ENCODE measurements at regions not wholly inside any gene's neighbourhood (a gene's known extent, or its start where the extent isn't known, plus 50 kb on each side); places are given as distances from the start of the nearest gene placed in this dataset.
A peak's percentile ranks its signal among the peaks of the same experiment; 100 is the strongest.

- H3K4me1 ChIP-seq (ENCODE audit: control insufficient read depth in 1 of 2, insufficient read depth in 2 of 2, low read length in 2 of 2): no peaks in the 10 kb centered on the region
- Mint-ChIP-seq H3K4me1 (no peaks in the 10 kb centered on the region), H3K27ac (peak overlapping the region in 1 of 7 donors; percentile 17), H3K36me3 (no peaks in the 10 kb centered on the region), H3K9me3 (peaks cover 0 to 5% (median 0%) of the 10 kb centered on the region in 7 donors), H3K4me3 (no peak overlapping the region), H3K27me3 (ENCODE audit: low read depth in 3 of 3) (peaks cover 3 to 5% (median 4%) of the 10 kb centered on the region in 3 donors)
- no peaks in the 10 kb centered on the region for H3K9me3 ChIP-seq (replicated peaks in 1 of 2; ENCODE audit: control insufficient read depth in 1 of 2, insufficient read depth in 1 of 2, low read length in 2 of 2)
- no peak for TF ChIP-seq CTCF (IDR thresholded peaks at IDR 0.05)
- no peak overlapping the region for H2AFZ ChIP-seq (ENCODE audit: insufficient read depth, low read depth, low read length, poor library complexity, severe bottlenecking)
- no peak overlapping the region for H3K4me2 ChIP-seq (replicated peaks; ENCODE audit: extremely low read depth, low read length, poor library complexity, severe bottlenecking)
- H3K79me2 ChIP-seq (ENCODE audit: insufficient read depth, low read length): no peaks in the 10 kb centered on the region
- H3K27ac ChIP-seq (ENCODE audit: low read depth in 1 of 2, low read length in 2 of 2): no peak overlapping the region
- H3K27me3 ChIP-seq (ENCODE audit: control insufficient read depth in 2 of 2, insufficient read depth in 2 of 2, low read length in 2 of 2): no peaks in the 10 kb centered on the region
- no peaks in the 10 kb centered on the region for H3K36me3 ChIP-seq (replicated peaks in 1 of 2; ENCODE audit: control insufficient read depth in 1 of 2, insufficient read depth in 2 of 2, low read length in 2 of 2)
- DNase-seq: no peak
- H3K4me3 ChIP-seq (replicated peaks in 1 of 3; ENCODE audit: low read depth in 2 of 3, low read length in 3 of 3): no peak overlapping the region
- no peak overlapping the region for H3K9ac ChIP-seq (ENCODE audit: insufficient read depth, low read length, poor library complexity, severe bottlenecking)
- H4K20me1 ChIP-seq (ENCODE audit: insufficient read depth, low read length): no peaks in the 10 kb centered on the region
- 87% methylated on average over 3 of the region's 5 CpGs for WGBS (ENCODE audit: insufficient coverage)
- intact Hi-C loops (cut with micrococcal nuclease): loop anchor here in 1 of 2 donors (10.0 kb wide), 1 partner anchor 854 kb away; no protein-coding TSS in a partner anchor
Observed at GRCh38 chr18:77658751-77659448, 409.3 kb downstream of the GALR1 start.

GRCh38 chr18:77666613-77667012, 417.0 kb downstream of the GALR1 start:
- WGBS (ENCODE audit: insufficient coverage): no CpG with 5 or more reads among the region's 3 CpGs
- H3K36me3 Mint-ChIP-seq: no peaks in the 10 kb centered on the region
- no peak overlapping the region for H3K4me3 ChIP-seq (replicated peaks in 1 of 3; ENCODE audit: low read depth in 2 of 3, low read length in 3 of 3)

More at GRCh38 chr18:77666613-77667012, 417.0 kb downstream of the GALR1 start:
- no peaks in the 10 kb centered on the region for H3K36me3 ChIP-seq (replicated peaks in 1 of 2; ENCODE audit: control insufficient read depth in 1 of 2, insufficient read depth in 2 of 2, low read length in 2 of 2)
- H3K9me3 ChIP-seq (replicated peaks in 1 of 2; ENCODE audit: control insufficient read depth in 1 of 2, insufficient read depth in 1 of 2, low read length in 2 of 2): no peaks in the 10 kb centered on the region
- H3K27me3 Mint-ChIP-seq (ENCODE audit: low read depth in 3 of 3): peaks cover 3 to 7% (median 4%) of the 10 kb centered on the region in 3 donors
- H2AFZ ChIP-seq (ENCODE audit: insufficient read depth, low read depth, low read length, poor library complexity, severe bottlenecking): no peak overlapping the region
- H3K4me1 ChIP-seq (ENCODE audit: control insufficient read depth in 1 of 2, insufficient read depth in 2 of 2, low read length in 2 of 2): no peaks in the 10 kb centered on the region
- no peak overlapping the region for H3K27ac ChIP-seq (ENCODE audit: low read depth in 1 of 2, low read length in 2 of 2)
- no peaks in the 10 kb centered on the region for H4K20me1 ChIP-seq (ENCODE audit: insufficient read depth, low read length)
- H3K79me2 ChIP-seq (ENCODE audit: insufficient read depth, low read length): no peaks in the 10 kb centered on the region
- peaks cover 0 to 5% (median 0%) of the 10 kb centered on the region in 7 donors for H3K9me3 Mint-ChIP-seq
- H3K27ac Mint-ChIP-seq: no peak overlapping the region
- no peak overlapping the region for H3K4me2 ChIP-seq (replicated peaks; ENCODE audit: extremely low read depth, low read length, poor library complexity, severe bottlenecking)
- no peak overlapping the region for H3K9ac ChIP-seq (ENCODE audit: insufficient read depth, low read length, poor library complexity, severe bottlenecking)
- no peak for DNase-seq
- intact Hi-C loops (cut with micrococcal nuclease): no loop called here
- no peak overlapping the region for H3K4me3 Mint-ChIP-seq
- no peaks in the 10 kb centered on the region for H3K27me3 ChIP-seq (ENCODE audit: control insufficient read depth in 2 of 2, insufficient read depth in 2 of 2, low read length in 2 of 2)
- TF ChIP-seq CTCF (IDR thresholded peaks at IDR 0.05): no peak
- H3K4me1 Mint-ChIP-seq: no peaks in the 10 kb centered on the region
